AG04449 (cell line): ENCODE measurements at regions not wholly inside any gene's neighbourhood (a gene's known extent, or its start where the extent isn't known, plus 50 kb on each side); places are given as distances from the start of the nearest gene placed in this dataset.

Experiments used
- CTCF ChIA-PET: fragments of 350-600 bp; formaldehyde crosslinking; extraction: SDS; loops from one replicate; lab custom pipeline; 2021; ENCODE audit warnings: antibody characterized with exemption; lab: Yijun Ruan, JAX
- POLR2A ChIA-PET: fragments of 400-600, 350-600 bp; formaldehyde crosslinking; extraction: SDS; loops from one replicate; lab custom pipeline; 2020; ENCODE audit warnings: antibody characterized with exemption, inconsistent platforms; lab: Yijun Ruan, JAX
- DNase-seq: peaks from one replicate; pipeline ENCODE4 v3.0.0-alpha.2; 2010; ENCODE audit warnings: low read depth, low spot score
- H3K4me3 ChIP-seq: 2 replicates; pipeline ENCODE4 v1.5.1; 2011; ENCODE audit warnings: low read depth, mild to moderate bottlenecking, control low read depth, low read length
- CTCF ChIP-seq: IDR thresholded peaks from one replicate; pipeline ENCODE4 v1.5.1; 2011; ENCODE audit warnings: mild to moderate bottlenecking, moderate library complexity, low read length, control low read depth, inconsistent platforms; ENCODE audit not compliant: insufficient read depth; ENCODE audit errors: missing control alignments

DNA sequence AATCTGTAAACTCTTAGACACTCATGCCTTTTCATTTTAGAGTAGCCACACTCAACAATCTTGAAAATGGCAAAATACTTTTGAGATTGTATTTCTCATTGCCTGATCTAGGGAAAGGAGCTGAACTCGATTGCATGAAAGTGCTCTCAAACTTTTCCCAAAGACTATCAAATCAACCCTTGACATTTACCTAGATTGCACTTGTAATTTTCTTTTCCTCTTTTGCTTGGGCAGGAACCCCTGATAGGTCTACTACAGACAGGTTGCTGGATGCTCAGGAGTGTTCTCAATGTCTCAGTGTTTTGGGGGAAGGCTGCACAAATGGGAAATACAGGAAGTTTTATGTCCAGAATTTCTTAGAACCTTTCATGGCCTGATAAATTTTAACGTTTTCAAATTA, 468.0 kb upstream of the GJE1 start:
- H3K4me3 ChIP-seq = no peak overlapping the region
- no peak for DNase-seq
- ChIA-PET CTCF (interaction anchor here (1.4 kb wide), 1 partner anchor 11 kb away, joined by 4 read pairs; no protein-coding TSS in a partner anchor), POLR2A (no interaction called here)
- no peak for TF ChIP-seq CTCF

- no peak overlapping the region for H3K4me3 ChIP-seq
- TF ChIP-seq CTCF = no peak
- no peak for DNase-seq
- CTCF ChIA-PET = interaction anchor here (2.0 kb wide), 1 partner anchor 15 kb away, joined by 4 read pairs; no protein-coding TSS in a partner anchor
- POLR2A ChIA-PET = no interaction called here
Measured at GRCh38 chr6:141659582-141659981, 473.1 kb upstream of the GJE1 start.

- no peak for DNase-seq
- ChIA-PET CTCF (interaction anchor here (2.0 kb wide), 1 partner anchor 16 kb away, joined by 4 read pairs; no protein-coding TSS in a partner anchor), POLR2A (no interaction called here)
- no peak for TF ChIP-seq CTCF
- no peak overlapping the region for H3K4me3 ChIP-seq
Measured at GRCh38 chr6:141658696-141659095, 474.0 kb upstream of the GJE1 start.

DNA sequence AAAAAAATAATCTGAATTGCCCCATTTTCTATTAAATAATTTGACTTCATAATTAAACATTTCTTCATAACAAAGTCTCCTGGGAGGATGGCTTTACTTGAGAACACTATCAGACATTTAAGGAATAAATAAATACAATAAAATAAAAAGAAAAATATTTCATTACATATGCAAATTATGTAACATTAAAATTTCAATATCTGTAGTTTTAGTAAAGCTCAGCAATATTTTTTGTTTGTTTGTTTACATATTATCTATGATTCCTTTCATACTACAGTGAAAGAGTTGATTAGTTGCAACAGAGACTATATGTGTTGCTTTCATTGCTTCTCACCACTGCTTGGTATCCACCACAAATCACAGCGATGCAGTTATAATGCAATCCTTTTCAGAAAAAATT, 474.9 kb upstream of the GJE1 start:
- no peak for DNase-seq
- no peak overlapping the region for H3K4me3 ChIP-seq
- no peak for TF ChIP-seq CTCF
- ChIA-PET CTCF (no interaction called here), POLR2A (no interaction called here)

- no peak for TF ChIP-seq CTCF
- H3K4me3 ChIP-seq = no peak overlapping the region
- ChIA-PET CTCF (no interaction called here), POLR2A (no interaction called here)
- DNase-seq = no peak
Measured at GRCh38 chr6:141653590-141653989, 479.1 kb upstream of the GJE1 start.

DNA sequence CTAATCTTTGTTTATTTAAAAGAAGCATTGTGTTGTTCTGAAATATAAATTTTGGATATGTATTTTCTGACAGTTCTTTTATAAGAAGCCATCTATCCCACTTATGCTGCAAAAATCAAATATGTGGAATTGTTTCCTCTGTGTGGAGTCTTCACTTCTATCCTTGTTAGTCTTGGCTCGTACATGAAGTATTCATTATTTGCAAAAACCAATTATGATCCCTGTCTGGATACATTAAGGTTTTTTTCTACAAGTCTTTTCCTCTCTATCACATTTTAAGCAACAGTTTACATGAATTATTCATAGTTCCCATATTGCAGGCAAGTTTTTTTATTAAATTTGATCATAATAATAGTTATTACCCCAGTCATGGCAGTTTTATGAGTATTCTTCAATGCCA, 490.8 kb upstream of the GJE1 start:
- no peak overlapping the region for H3K4me3 ChIP-seq
- ChIA-PET POLR2A (no interaction called here), CTCF (no interaction called here)
- TF ChIP-seq CTCF = no peak
- DNase-seq = no peak
